ENCODE measurements at regions not wholly inside any gene's neighbourhood (a gene's known extent, or its start where the extent isn't known, plus 50 kb on each side); places are given as distances from the start of the nearest gene placed in this dataset.

DNA sequence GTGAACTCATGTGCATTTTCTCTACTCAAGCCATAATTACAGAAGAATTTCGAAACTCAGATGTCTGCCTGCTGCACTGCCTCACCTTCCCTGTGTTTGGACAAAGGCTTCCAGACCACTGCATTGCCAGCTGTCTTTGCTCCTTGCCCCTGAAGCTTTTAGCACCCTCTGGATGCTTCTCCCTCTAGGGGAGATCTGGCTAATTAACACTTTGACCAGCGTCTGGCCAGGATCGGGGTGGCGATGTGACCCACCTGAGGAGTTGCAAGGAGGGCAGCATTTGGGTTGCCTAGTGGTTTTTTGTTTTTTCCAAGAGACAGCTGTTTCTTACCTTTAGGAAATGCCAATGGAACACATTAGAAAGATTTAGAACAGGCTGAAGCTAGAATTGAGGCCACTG, 127.7 kb upstream of the ZNF536 start:
- H3K79me2 ChIP-seq, result no peaks in the 10 kb centered on the region
- TF ChIP-seq, protein P1, sequence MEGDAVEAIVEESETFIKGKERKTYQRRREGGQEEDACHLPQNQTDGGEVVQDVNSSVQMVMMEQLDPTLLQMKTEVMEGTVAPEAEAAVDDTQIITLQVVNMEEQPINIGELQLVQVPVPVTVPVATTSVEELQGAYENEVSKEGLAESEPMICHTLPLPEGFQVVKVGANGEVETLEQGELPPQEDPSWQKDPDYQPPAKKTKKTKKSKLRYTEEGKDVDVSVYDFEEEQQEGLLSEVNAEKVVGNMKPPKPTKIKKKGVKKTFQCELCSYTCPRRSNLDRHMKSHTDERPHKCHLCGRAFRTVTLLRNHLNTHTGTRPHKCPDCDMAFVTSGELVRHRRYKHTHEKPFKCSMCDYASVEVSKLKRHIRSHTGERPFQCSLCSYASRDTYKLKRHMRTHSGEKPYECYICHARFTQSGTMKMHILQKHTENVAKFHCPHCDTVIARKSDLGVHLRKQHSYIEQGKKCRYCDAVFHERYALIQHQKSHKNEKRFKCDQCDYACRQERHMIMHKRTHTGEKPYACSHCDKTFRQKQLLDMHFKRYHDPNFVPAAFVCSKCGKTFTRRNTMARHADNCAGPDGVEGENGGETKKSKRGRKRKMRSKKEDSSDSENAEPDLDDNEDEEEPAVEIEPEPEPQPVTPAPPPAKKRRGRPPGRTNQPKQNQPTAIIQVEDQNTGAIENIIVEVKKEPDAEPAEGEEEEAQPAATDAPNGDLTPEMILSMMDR (IDR thresholded peaks at IDR 0.05), result no peak
- H3K9me3 ChIP-seq (ENCODE audit: control insufficient read depth, low read length), result no peaks in the 10 kb centered on the region
- no peak overlapping the region for H3K4me3 ChIP-seq (ENCODE audit: low read depth, low read length)
- H3K36me3 ChIP-seq (ENCODE audit: control insufficient read depth, insufficient read depth, low read length), result no peaks in the 10 kb centered on the region
- no peaks in the 10 kb centered on the region for H3K4me1 ChIP-seq
- no peak overlapping the region for H2AFZ ChIP-seq
- H3K27me3 ChIP-seq (ENCODE audit: control insufficient read depth, insufficient read depth, low read length), result no peaks in the 10 kb centered on the region
- no peak overlapping the region for H3K4me2 ChIP-seq (ENCODE audit: low read length)
- H3K9ac ChIP-seq, result no peak overlapping the region
- H3K27ac ChIP-seq, result no peak overlapping the region

DNA sequence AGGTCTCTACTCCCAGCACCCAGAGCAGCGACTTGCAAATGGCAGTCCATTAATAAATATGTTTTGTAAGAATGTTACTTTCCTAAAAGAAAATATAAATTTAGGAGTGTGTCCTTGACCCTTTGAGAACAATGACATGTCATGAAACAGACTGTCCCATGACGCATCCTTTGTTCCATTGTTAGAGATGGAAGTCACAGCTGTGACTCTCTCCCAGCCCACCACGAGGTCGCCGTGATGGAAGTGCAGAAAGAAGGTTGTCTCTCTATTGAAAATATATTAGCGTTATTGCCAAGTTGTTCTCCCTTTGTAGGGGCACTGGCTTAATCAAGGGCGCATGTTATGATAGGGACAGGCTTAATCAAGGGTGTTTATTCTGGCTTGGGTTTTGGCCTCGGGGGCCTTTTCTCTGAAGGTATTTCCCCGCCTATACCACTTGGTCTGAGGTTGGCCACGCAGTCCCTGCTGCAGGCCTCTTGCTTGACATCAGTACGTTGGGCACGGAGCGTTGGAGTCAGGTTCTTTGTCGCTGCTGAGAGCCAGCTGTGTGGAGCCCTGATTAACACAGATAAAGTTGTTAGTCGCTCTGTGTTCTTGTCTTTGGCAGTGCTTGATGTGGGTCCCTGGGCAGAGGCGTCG, 126.7 kb upstream of the ZNF536 start:
- no peak overlapping the region for H3K4me3 ChIP-seq (ENCODE audit: low read depth, low read length)
- no peaks in the 10 kb centered on the region for H3K79me2 ChIP-seq
- no peaks in the 10 kb centered on the region for H3K9me3 ChIP-seq (ENCODE audit: control insufficient read depth, low read length)
- no peak overlapping the region for H3K27ac ChIP-seq
- H3K27me3 ChIP-seq (ENCODE audit: control insufficient read depth, insufficient read depth, low read length), result no peaks in the 10 kb centered on the region
- H2AFZ ChIP-seq, result no peak overlapping the region
- H3K4me1 ChIP-seq, result no peaks in the 10 kb centered on the region
- H3K4me2 ChIP-seq (ENCODE audit: low read length), result no peak overlapping the region
- H3K9ac ChIP-seq, result no peak overlapping the region
- no peaks in the 10 kb centered on the region for H3K36me3 ChIP-seq (ENCODE audit: control insufficient read depth, insufficient read depth, low read length)
- TF ChIP-seq, protein P1 (IDR thresholded peaks at IDR 0.05), result no peak

DNA sequence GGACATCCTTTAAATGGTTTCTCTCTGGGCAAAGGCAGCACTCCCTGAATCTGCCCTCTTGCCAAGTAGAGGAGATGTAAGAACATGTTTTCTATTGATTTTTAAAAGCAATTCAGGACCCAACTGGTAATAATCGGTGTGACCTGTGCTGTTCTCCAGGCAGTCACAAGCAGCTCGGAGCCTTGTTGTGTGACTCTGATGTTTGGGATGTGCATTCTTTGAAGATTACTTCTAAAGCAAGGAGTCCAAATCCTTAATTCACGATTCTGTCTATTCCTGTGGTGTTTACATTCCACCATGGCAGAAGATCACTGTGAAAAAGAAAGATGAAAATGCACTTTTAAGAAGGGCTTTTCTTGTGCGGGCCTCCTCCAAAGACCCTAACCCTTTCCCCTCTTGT, 122.3 kb upstream of the ZNF536 start:
- Histone ChIP-seq H3K9ac (no peak overlapping the region), H3K79me2 (no peaks in the 10 kb centered on the region), H3K4me1 (no peaks in the 10 kb centered on the region), H3K9me3 (ENCODE audit: control insufficient read depth, low read length) (no peaks in the 10 kb centered on the region), H3K4me2 (ENCODE audit: low read length) (no peak overlapping the region), H2AFZ (no peak overlapping the region), H3K27me3 (ENCODE audit: control insufficient read depth, insufficient read depth, low read length) (no peaks in the 10 kb centered on the region), H3K36me3 (ENCODE audit: control insufficient read depth, insufficient read depth, low read length) (no peaks in the 10 kb centered on the region), H3K27ac (no peak overlapping the region), H3K4me3 (ENCODE audit: low read depth, low read length) (no peak overlapping the region)
- TF ChIP-seq, protein P1 (IDR thresholded peaks at IDR 0.05), result no peak

DNA sequence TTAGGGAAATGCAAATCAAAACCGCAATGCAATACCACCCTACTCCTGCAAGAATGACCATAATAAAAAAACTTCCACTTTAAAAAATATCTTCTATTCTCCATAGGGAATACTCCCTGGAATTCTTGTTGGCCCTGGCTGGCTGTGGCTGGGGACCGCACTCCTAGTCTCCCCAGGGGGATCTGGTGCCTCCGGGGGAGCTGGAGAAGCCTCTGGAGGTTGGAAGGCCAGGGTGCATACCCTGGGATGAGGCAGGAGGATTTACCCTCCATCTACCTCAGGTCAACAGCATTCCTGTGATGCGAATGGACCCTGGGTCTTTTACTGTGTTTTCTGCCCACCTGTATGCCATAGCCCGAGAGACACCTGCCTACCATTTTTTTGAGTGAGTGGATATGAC, 120.0 kb upstream of the ZNF536 start:
- Histone ChIP-seq H3K36me3 (ENCODE audit: control insufficient read depth, insufficient read depth, low read length) (no peaks in the 10 kb centered on the region), H3K79me2 (no peaks in the 10 kb centered on the region), H3K9me3 (ENCODE audit: control insufficient read depth, low read length) (no peaks in the 10 kb centered on the region), H3K4me1 (no peaks in the 10 kb centered on the region), H3K4me3 (ENCODE audit: low read depth, low read length) (no peak overlapping the region), H2AFZ (no peak overlapping the region), H3K4me2 (ENCODE audit: low read length) (no peak overlapping the region), H3K27ac (no peak overlapping the region), H3K27me3 (ENCODE audit: control insufficient read depth, insufficient read depth, low read length) (no peaks in the 10 kb centered on the region), H3K9ac (no peak overlapping the region)
- TF ChIP-seq, protein P1 (IDR thresholded peaks at IDR 0.05), result no peak

GRCh38 chr19:30253581-30253996, 118.6 kb upstream of the ZNF536 start:
- Histone ChIP-seq H3K9ac (no peak overlapping the region), H2AFZ (no peak overlapping the region), H3K9me3 (ENCODE audit: control insufficient read depth, low read length) (no peaks in the 10 kb centered on the region), H3K27ac (no peak overlapping the region), H3K4me2 (ENCODE audit: low read length) (no peak overlapping the region), H3K4me1 (no peaks in the 10 kb centered on the region), H3K36me3 (ENCODE audit: control insufficient read depth, insufficient read depth, low read length) (no peaks in the 10 kb centered on the region), H3K79me2 (no peaks in the 10 kb centered on the region), H3K27me3 (ENCODE audit: control insufficient read depth, insufficient read depth, low read length) (no peaks in the 10 kb centered on the region), H3K4me3 (ENCODE audit: low read depth, low read length) (no peak overlapping the region)
- TF ChIP-seq, protein P1 (IDR thresholded peaks at IDR 0.05), result no peak

Measured in parathyroid adenoma (tissue), 2 donors.